ENCODE measurements at regions not wholly inside any gene's neighbourhood (a gene's known extent, or its start where the extent isn't known, plus 50 kb on each side); places are given as distances from the start of the nearest gene placed in this dataset.
"Not testable (repeated sequence)": the region's sequence is repeated elsewhere in the genome, so short reads cannot be mapped to it uniquely, and the experiment has no call there.

DNA sequence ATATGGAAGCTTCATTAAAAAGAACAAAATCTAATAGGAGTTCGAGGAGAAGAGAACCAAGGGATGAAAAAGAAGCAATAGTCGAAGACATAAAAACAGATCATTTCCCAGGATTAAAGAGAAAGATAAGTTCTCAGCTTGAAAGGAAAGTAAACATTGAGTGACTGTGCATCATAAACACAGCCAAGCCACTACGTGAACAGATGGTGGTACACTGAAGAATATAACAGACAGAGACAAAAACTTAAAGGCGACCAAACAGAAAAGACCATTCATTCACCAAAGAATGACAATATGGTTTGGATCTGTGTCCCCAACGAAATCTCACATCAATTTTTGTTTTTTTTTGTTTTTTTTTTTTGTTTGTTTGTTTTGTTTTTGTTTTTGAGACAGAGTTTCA, 210.8 kb upstream of the LINGO1 start:
- DNase-seq (ENCODE audit: low read depth in 4 of 4, low spot score in 1 of 4), result no peak

DNA sequence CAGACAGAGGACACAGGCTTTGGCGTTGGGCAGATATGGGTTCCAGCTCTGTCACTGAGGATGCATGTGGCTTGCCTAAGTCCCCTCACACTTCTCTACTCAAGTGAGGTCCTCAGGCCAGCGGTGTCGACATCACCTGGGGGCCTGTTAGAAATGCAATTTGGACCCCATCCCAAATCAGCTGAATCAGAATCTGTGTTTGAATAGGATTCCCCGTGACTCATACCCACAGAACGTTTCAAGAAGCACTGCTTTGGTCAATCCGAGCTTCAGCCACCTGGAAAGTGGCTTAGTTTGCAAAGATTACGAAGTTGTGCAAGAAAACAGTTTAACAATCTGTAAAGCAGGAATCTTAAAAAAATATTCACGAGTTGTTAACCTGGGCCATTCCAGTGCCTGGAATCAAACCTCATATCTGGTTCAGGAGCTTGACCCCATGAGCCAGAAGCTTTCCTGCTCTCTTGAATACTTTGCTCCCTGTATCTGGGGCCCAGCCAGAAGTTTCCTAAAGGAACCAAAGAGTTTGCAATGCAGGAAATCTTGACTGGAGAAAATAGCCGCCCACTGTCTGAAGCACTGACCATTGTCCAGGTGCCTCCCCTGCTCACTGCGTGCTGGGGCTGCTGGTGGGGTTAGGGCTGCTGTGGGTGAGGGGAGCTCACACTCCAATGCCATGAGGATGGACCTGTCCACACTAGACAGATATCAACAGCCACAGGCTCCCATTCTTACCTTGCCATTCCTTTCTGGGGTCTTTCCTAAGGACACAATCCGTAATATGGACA, 208.5 kb upstream of the LINGO1 start:
- no peak for DNase-seq (ENCODE audit: low read depth in 4 of 4, low spot score in 1 of 4)

DNA sequence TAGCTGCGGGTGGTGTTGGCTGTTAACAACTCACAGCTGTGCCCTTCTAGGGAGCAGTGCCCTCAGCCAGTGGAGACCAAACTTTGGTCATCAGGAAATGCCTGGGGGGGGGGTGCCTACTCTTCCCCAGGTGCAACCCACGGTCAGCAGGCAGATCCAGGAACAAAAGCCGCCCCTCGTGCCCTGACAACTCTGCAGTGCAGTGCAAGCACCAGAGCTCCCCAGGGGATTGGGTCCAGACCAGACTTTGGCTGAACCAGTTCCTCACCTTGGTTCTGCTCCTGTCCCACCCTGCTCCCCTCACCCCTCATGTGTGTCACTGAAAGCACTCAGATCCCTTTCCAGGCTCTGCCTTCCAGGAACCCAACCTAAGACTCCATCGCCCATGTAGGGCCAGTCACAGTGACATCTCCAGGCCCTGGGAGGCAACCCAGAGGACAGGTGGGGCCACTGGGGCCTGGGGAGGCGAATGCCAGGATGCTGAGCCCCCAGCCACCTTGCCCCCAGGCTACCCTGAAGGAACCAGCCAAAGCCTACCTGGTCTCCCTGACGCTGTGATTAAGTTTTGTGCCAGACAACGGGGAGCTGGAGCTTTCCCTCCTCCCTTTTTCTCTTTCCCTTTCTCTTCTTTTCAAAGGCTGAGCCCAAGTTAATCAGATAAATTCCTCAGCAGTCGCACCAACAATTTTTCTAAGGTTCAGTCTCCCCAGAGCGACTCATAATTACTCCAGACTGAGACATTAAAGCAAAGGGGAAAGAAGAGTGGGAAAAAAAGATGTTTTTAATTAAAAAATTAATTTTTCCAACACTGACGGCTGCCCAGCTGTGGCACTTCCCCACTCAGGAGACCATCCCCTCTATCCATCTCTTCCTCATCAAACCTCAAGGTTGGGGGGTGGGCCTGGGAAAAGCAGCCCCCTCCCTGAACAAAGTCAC, 207.5 kb upstream of the LINGO1 start:
- no peak for DNase-seq (ENCODE audit: low read depth in 4 of 4, low spot score in 1 of 4)

DNA sequence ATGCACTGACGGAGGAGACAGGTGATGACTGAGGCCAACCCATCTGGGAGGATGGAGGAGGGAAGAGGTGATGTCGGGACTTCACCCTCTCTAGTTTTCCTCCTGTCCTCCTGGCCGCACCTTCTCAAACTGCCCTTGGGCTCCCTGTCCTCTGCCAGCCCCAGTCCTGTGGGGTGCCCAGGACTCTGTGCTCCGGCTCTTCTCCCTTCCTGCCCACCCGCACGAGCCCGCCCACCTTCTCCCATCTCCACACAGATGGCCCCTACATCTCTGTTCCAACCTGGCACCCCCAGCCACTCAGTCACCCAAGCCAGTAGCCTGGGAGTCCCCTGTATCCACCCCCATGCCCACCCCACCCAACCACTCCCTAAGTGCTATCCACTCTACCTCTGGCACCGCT, 206.7 kb upstream of the LINGO1 start:
- DNase-seq (ENCODE audit: low read depth in 4 of 4, low spot score in 1 of 4), result no peak

DNA sequence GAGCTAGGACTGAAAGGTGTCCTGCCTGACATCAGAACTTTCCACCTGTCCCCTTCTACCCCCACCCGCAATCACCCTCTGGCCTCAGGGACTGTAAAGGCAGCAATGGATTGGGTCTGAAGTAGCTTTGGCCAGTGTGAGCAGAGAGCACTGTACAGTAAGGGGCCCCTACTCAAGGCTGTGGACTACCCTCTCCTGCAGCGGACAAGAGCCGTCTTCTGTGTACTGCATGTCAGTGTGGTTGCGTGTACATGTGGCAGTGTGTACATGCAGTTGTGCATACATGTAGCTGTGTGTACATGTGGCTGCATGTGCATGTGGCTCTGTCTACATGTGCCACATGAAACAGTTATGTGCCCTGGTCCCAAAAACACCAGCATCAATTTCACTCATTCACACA, 205.9 kb upstream of the LINGO1 start:
- no peak for DNase-seq (ENCODE audit: low read depth in 4 of 4, low spot score in 1 of 4)

DNA sequence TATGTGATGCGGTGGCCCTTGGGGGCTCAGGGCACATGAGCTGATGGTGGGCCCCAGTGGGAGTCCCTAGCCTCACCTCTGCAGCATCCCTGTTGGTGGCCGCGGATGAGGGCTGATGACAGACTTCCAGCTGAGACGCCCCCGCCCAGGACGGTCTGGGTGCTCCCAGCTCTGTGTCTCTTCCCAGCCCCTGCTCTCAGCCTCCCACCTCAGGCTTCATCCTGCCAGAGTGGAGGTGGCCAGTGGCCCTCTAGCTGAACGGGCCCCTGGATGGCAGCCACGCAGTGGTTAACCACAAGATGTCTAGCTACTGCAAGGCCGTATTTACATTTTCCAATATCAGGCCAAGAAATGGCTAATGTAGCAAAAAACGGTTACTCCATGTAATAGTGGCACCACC, 205.3 kb upstream of the LINGO1 start:
- DNase-seq (ENCODE audit: low read depth in 4 of 4, low spot score in 1 of 4), result no peak

DNA sequence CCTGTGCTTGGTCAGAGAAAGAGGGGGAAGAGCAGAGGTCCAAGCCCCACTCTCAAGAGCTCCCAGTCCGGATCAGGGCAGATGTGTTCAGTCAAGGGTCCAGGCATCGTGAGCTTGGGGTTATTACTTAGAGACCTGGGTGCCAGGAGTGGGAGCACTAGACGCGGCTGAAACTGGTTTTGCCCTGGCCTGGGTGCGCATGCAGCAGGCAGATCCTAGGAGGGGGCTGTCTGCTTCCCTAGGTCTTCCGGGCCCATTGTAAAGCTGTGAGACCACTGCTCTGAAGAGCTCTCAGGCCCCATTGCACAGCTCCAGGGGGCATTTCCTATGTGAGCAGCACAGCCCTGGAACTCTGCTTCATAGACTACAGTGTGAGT, 204.9 kb upstream of the LINGO1 start:
- no peak for DNase-seq (ENCODE audit: low read depth in 4 of 4, low spot score in 1 of 4)

DNA sequence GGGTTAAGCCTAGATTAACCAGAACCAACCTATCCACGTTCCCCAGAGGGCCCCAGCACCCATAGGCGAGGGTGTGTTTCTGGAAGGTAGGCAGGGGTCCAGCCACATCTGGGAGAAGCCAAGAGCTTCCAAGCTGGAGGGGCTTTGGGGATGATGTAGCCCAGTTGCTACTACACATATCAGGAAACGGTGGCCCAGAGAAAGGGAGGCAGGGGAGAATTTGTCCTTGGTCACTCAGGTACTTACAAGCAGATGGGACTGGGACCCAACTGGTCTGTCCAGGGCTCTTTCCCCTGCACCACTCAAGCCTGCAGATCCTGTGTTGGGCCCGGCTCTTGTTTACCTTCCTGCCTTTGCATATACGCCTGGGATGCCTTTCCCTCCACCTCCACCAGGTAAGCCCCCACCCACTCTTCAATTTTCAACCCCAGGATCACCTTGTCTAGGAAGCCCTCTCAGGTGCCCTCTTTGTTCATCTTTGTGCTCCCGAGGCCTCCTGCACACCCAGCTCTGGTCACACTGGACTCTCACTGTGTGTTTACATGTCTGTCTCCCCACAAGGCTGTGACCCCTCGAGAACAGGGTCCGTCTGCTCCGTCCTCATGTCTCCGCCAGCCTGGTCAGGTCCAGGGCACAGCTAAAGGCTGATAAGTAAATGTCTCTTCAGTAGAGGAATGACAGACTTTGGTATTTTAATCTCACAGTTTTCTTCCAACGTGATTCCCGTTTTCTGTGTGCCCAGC, 204.4 kb upstream of the LINGO1 start:
- no peak for DNase-seq (ENCODE audit: low read depth in 4 of 4, low spot score in 1 of 4)

DNA sequence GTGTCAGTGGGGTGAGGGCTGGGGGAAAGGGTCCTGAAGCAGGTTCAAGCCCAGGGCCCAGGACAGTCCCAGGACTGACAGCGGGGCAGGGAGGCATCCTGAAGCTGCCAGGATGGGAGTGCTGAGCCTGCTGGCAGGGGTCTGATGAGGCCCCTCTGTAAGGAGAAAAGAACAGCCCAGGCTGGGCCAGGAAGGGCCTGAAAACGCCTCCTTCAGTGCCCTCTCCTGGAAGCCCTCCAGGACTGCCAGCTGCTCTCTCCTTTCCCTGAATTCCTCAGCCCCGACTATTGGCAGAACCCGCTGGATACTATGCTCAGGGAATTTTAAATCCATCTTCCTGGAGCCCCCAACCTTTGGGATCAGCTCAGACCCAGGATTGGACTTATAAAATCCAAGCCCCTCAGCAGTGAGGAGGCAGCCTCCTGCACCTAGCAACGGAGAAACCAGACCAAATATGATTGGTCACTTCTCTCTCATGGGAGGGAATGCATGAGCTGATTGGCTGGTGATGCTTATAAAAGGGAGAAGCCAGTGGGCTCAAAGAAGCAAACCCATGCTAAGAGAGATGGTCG, 203.5 kb upstream of the LINGO1 start:
- DNase-seq (ENCODE audit: low read depth in 4 of 4, low spot score in 1 of 4), result no peak

DNA sequence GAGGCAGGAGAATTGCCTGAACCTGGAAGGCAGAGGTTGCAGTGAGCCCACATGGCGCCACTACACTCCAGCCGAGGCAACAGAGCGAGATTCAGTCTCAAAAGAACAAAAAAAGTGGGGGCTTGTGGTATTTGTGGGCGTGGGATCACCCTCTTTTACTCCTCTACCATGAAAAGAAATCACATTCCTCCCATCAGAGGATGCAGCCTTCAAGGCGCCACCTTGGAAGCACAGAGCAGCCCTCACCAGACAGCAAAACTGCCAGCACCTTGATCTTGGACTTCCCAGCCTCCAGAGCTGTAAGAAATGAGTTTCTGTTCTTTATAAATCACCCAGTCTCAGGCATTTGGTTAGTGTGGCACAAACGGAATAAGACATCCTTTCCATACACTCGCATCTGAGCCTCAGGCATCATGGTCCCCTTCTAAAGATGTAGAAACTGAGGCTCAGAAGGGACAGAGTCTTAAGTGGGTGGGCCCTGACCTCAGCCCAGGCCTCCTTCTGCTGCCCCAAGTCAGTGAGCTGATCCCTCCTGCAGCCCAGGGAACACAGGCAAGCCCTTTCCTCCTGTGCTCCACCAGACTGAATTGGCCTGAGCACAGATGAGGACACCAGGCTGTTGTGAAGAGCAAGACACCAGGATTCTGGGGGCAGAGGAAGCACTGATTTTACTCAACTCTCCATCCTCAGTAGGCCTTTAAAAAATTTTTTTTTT, 201.7 kb upstream of the LINGO1 start:
- DNase-seq (ENCODE audit: low read depth in 4 of 4, low spot score in 1 of 4), result no peak

DNA sequence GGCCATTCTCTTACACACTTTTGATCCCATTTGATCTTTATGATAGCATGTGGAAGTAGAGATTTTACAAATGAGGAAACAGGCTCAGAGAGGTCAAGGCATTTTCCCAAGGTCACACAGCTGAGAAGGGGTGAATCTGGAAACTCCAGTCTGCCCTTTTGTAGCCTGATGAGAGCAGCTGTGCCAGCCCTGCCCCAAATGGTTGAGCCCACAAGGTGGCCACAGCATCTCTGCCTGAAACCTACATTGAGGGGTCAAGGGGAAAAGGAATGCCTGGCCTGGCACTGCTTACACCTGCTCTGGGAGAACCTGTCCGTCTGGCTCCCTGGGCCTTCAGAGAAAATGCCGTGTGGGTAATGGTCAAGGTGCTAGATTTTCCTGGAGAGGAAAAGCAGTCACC, 200.2 kb upstream of the LINGO1 start:
- no peak for DNase-seq (ENCODE audit: low read depth in 4 of 4, low spot score in 1 of 4)

DNA sequence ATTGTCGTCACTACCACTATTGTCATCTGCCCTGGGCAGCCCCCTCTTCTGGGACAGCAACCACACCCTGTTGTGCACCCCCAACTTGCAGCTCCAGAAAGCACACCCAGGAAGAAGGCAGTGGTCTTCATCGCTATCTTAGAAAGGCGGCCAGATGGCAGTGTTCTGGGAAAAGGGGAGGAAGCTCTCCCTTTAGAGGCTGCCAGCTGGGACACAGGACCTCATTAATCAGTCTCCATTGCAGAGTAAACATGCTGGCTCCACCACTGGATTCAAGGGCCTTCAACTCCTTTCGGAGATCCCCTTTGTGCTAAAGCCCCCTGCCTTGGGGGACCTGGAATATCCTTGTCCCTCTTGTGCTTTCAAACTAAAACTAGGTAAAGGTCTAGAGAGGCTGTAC, 199.3 kb upstream of the LINGO1 start:
- no peak for DNase-seq (ENCODE audit: low read depth in 4 of 4, low spot score in 1 of 4)

DNA sequence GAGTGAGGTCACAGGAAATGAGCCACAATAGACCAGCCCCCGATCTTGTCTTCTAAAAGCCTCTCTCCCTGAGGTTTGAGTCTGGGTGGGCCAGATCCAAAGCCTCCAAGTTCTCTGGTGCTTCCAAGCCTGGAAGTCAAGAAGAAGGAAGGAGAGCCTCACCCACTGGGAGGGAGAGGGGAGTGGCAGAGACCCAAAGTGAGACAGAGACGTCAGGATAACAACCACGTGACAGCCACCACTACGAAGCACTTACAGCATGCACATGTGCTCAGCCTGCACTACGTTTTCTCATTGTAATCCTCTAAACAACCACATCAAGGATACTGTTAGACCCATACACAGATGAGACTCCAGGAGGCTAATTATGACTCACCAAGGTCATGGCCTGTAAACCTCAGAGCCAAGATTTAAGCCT, 197.3 kb upstream of the LINGO1 start:
- DNase-seq (ENCODE audit: low read depth in 4 of 4, low spot score in 1 of 4), result no peak

DNA sequence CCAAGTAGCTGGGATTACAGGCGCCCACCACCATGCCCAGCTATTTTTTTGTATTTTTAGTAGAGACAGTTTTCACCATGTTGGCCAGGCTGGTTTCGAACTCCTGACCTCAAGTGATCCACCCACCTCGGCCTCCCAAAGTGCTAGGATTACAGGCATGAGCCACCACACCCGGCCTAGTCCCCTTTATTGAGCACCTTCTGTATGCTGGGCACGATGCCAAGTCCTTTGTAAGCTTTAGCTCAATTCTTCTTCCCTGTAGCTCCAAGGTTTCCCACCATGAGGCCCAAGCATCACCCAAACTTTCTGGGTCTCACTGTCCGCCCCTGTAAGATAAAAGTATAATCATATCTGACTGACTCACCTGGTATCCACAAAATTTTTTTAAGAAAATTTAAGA, 196.6 kb upstream of the LINGO1 start:
- not testable (repeated sequence) for DNase-seq (ENCODE audit: low read depth in 4 of 4, low spot score in 1 of 4)

DNA sequence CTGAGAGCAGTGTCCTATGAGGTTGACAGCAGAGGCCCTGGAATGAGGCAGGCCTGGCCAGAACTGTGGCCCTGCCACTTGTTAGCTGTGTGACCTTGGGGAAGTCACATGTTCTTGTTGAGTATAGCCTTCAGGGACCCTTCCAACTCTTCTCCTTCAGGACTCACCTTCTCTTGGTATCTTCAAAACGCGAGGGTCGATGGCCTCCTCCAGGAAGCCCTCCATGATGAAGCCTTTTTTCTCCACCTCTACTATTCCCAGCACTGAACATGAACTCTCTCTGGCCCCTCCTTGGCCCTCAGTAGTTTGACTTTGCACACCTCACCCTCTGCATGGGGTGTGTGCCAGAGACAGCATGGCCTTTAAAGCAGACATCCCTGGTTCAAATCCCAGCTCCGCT, 195.1 kb upstream of the LINGO1 start:
- no peak for DNase-seq (ENCODE audit: low read depth in 4 of 4, low spot score in 1 of 4)

DNA sequence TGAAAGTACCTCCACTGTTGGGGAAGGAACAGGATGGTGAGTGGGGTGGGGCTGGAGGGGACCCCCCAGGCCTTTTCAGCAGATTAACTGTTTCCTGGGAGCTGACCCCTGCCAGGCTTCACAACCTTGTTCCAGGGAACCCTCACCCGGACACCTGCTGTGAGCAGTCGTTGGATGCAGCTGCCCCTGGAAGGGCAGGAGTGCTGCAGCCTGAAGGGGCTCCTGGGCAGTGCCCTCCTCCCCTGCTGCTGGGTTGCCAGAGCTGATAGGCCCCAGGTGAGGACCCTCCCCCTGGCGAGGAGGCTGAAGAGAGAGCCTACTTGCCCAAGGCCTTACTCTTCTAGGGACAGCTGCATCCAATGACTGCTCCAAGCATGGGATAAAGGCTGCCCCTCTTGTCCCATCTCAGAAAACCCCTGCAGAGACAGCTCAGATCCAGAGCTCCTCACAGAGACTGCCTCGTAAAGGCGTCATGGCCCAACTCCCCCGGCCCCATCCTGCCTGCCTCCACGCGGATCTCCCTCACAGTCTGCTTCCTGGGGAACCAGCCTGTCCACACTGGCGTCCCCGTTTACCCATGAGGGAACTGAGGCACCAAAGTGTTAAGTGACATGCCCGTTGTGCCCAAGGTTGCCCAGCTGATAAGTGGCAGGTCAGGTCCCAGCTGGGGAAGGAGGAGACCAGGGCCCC, 193.4 kb upstream of the LINGO1 start:
- DNase-seq (ENCODE audit: low read depth in 4 of 4, low spot score in 1 of 4), result no peak

DNA sequence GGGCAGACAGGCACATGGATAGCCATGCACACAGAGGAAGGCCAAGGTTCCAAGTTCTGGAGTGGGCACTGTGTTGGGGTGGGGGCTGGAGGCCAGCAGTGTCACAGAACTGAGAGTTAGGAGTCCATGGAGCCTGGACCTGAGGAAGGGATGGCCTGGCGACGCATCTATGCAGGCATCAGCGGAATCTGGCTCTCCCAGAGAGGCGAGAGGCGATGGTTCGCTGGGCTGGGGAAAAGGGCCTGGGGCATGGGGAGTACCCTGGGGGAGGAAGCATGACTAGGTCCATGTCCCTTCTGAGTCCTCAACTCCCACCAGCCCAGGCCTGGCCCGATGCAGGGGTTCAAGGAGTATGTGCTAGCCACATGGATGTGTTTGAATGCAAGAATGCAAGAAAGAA, 192.8 kb upstream of the LINGO1 start:
- DNase-seq (ENCODE audit: low read depth in 4 of 4, low spot score in 1 of 4), result no peak

DNA sequence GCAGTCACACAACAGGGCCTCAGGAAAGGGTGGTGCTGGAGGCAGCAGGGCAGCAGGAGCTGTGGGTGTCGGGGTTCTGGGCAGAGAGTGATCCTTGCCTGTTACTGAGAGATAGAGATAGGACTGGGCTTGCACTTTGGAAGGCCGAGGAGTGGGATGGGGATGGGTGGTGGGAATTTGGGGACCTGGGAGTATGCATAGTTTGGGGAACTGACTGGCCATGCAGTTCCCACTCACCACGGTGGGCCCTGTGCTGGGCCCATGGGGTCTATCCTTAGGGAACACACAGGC, 192.5 kb upstream of the LINGO1 start:
- no peak for DNase-seq (ENCODE audit: low read depth in 4 of 4, low spot score in 1 of 4)

DNA sequence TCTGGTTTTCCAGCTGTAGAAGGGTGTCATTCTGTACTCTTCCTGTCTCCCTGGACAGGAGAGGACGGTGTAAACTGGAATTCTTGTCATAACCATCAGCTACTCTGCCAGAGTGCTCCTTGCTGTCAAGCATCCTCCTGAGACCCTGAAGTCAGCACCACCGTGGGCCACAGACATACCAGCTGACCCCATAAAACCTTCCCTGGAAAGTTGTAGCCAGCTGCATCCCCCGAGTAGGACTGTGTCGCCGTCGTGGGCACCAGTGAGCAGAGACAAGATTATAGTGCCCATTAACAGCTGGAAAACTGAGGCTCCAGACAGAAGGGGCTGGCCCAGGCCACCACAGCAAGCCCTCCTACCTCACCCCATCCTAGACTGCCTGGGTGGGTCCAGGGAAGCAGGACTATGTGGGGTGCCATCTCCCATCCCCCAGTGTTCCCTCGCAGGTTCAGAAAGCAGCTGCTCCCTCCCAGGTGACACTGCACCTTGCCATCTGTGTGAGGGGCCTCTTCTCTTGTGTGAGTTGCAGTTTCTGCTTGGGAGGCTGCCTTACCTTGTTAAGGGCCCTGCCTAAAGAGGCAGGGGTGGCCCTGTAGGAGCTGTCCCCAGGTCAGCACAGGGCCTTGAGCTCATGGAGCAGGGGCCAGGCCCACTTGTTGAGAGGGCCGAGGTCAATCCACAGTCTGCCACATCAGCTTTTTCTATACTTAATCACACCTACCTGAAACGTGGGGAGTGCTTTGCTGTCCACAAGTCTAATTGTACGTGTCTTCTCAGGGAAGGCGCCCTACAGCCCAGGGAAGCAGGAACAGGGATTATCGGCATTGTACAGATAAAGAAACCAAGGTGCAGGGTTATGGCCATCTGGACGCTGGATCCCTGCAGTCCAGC, 191.9 kb upstream of the LINGO1 start:
- DNase-seq (ENCODE audit: low read depth in 4 of 4, low spot score in 1 of 4), result no peak
